ENCODE measurements at regions not wholly inside any gene's neighbourhood (a gene's known extent, or its start where the extent isn't known, plus 50 kb on each side); places are given as distances from the start of the nearest gene placed in this dataset.

GRCh38 chr4:138899999-138900398 lies 115.6 kb upstream of the NOCT start:
- no peaks in the 10 kb centered on the region for H3K36me3 ChIP-seq (ENCODE audit: control insufficient read depth in 2 of 2, extremely low read depth in 1 of 2, insufficient read depth in 2 of 2, low read length in 2 of 2)

GRCh38 chr4:138898282-138898681 lies 117.3 kb upstream of the NOCT start:
- Histone ChIP-seq H3K9me1 (ENCODE audit: control insufficient read depth, extremely low read depth, insufficient read depth, low read length) (no peaks in the 10 kb centered on the region), H3K9ac (ENCODE audit: control insufficient read depth, extremely low read depth, insufficient read depth, low read length) (no peak overlapping the region), H2AFZ (ENCODE audit: control insufficient read depth, low read length) (no peak overlapping the region), H3K79me2 (ENCODE audit: control insufficient read depth, insufficient read depth, low read length) (no peaks in the 10 kb centered on the region), H3K36me3 (ENCODE audit: control insufficient read depth in 2 of 2, extremely low read depth in 1 of 2, insufficient read depth in 2 of 2, low read length in 2 of 2) (no peaks in the 10 kb centered on the region), H3K4me2 (ENCODE audit: control insufficient read depth, extremely low read depth, insufficient read depth, low read depth, low read length) (no peak overlapping the region), H4K20me1 (ENCODE audit: control insufficient read depth, extremely low read depth, insufficient read depth, low read length) (no peaks in the 10 kb centered on the region), H3K27me3 (ENCODE audit: control insufficient read depth, extremely low read depth, insufficient read depth, low read length) (no peaks in the 10 kb centered on the region), H3K4me1 (ENCODE audit: control insufficient read depth, extremely low read depth, insufficient read depth, low read length) (peaks cover 23% of the 10 kb centered on the region), H3K9me3 (ENCODE audit: control insufficient read depth, low read depth, low read length) (no peaks in the 10 kb centered on the region), H3K4me3 (ENCODE audit: control insufficient read depth in 2 of 3, extremely low read depth in 1 of 3, insufficient read depth in 2 of 3, low read depth in 1 of 3, low read length in 3 of 3) (no peak overlapping the region), H3K27ac (ENCODE audit: control insufficient read depth, insufficient read depth, low read length) (no peak overlapping the region)
- TF ChIP-seq CTCF (optimal IDR thresholded peaks at IDR 0.05 in 1 of 3, IDR thresholded peaks at IDR 0.05 in 1 of 3, conservative IDR thresholded peaks at IDR 0.05 in 1 of 3; ENCODE audit: extremely low read depth in 1 of 3, insufficient read depth in 2 of 3, low read length in 3 of 3) (no peak), EZH2 (IDR thresholded peaks at IDR 0.05; ENCODE audit: low read length) (no peak)
- no peak for DNase-seq (ENCODE audit: low read depth, low spot score)
- dilution Hi-C loops (cut with MboI; ENCODE audit: extremely low pct_ligation_motif_present, low sequenced_read_pairs): no loop called here
- no peak for FAIRE-seq

More at GRCh38 chr4:138899999-138900398, 115.6 kb upstream of the NOCT start:
- Histone ChIP-seq H3K9me3 (ENCODE audit: control insufficient read depth, low read depth, low read length) (no peaks in the 10 kb centered on the region), H3K4me3 (ENCODE audit: control insufficient read depth in 2 of 3, extremely low read depth in 1 of 3, insufficient read depth in 2 of 3, low read depth in 1 of 3, low read length in 3 of 3) (no peak overlapping the region), H3K4me2 (ENCODE audit: control insufficient read depth, extremely low read depth, insufficient read depth, low read depth, low read length) (no peak overlapping the region), H3K9me1 (ENCODE audit: control insufficient read depth, extremely low read depth, insufficient read depth, low read length) (no peaks in the 10 kb centered on the region), H3K79me2 (ENCODE audit: control insufficient read depth, insufficient read depth, low read length) (no peaks in the 10 kb centered on the region), H3K27me3 (ENCODE audit: control insufficient read depth, extremely low read depth, insufficient read depth, low read length) (no peaks in the 10 kb centered on the region), H4K20me1 (ENCODE audit: control insufficient read depth, extremely low read depth, insufficient read depth, low read length) (no peaks in the 10 kb centered on the region), H3K27ac (ENCODE audit: control insufficient read depth, insufficient read depth, low read length) (no peak overlapping the region), H3K9ac (ENCODE audit: control insufficient read depth, extremely low read depth, insufficient read depth, low read length) (no peak overlapping the region), H3K4me1 (ENCODE audit: control insufficient read depth, extremely low read depth, insufficient read depth, low read length) (peaks cover 9% of the 10 kb centered on the region), H2AFZ (ENCODE audit: control insufficient read depth, low read length) (no peak overlapping the region)
- dilution Hi-C loops (cut with MboI; ENCODE audit: extremely low pct_ligation_motif_present, low sequenced_read_pairs): no loop called here
- TF ChIP-seq EZH2 (IDR thresholded peaks at IDR 0.05; ENCODE audit: low read length) (no peak), CTCF (optimal IDR thresholded peaks at IDR 0.05 in 1 of 3, IDR thresholded peaks at IDR 0.05 in 1 of 3, conservative IDR thresholded peaks at IDR 0.05 in 1 of 3; ENCODE audit: extremely low read depth in 1 of 3, insufficient read depth in 2 of 3, low read length in 3 of 3) (no peak)
- FAIRE-seq (no peak), DNase-seq (ENCODE audit: low read depth, low spot score) (no peak)
